Smooth muscle cell (in vitro differentiated cells): ENCODE measurements at regions not wholly inside any gene's neighbourhood (a gene's known extent, or its start where the extent isn't known, plus 50 kb on each side); places are given as distances from the start of the nearest gene placed in this dataset.

Source experiments
- DNase-seq: peaks from one replicate; lab custom pipeline; 2025; ENCODE audit not compliant: unreplicated experiment; lab: John Stamatoyannopoulos, UW
- H2AFZ ChIP-seq: fragments of 200-600 bp; sonication (generic); 2 replicates; pipeline ENCODE4 v1.6.0; 2016; ENCODE audit warnings: antibody characterized with exemption, low read depth, mild to moderate bottlenecking
- H3F3A ChIP-seq: fragments of 200-600 bp; sonication (generic); 2 replicates; pipeline ENCODE4 v1.6.0; 2017; ENCODE audit warnings: antibody characterized with exemption, low read depth
- H3K27ac ChIP-seq: fragments of 200-600 bp; sonication (generic); 2 replicates; pipeline ENCODE4 v1.5.1; 2016; ENCODE audit warnings: low read depth, mild to moderate bottlenecking
- H3K27me3 ChIP-seq: fragments of 200-600 bp; sonication (generic); 2 replicates; pipeline ENCODE4 v1.6.1; 2016; ENCODE audit warnings: low read depth, mild to moderate bottlenecking
- H3K36me3 ChIP-seq: fragments of 200-600 bp; sonication (generic); 2 replicates; pipeline ENCODE4 v1.5.1; 2016; ENCODE audit warnings: low read depth
- H3K4me1 ChIP-seq: fragments of 200-600 bp; sonication (generic); 2 replicates; pipeline ENCODE4 v1.5.1; 2016; ENCODE audit warnings: low read depth
- H3K4me2 ChIP-seq: fragments of 200-600 bp; sonication (generic); 2 replicates; pipeline ENCODE4 v1.6.0; 2016; ENCODE audit warnings: mild to moderate bottlenecking
- H3K4me3 ChIP-seq: fragments of 200-600 bp; sonication (generic); 2 replicates; pipeline ENCODE4 v1.5.1; 2016; ENCODE audit warnings: mild to moderate bottlenecking
- H3K79me2 ChIP-seq: fragments of 200-600 bp; sonication (generic); 2 replicates; pipeline ENCODE4 v1.6.0; 2016; ENCODE audit warnings: low read depth, mild to moderate bottlenecking
- H3K9ac ChIP-seq: fragments of 200-600 bp; sonication (generic); 2 replicates; pipeline ENCODE4 v1.6.0; 2016; ENCODE audit warnings: low read depth
- H3K9me3 ChIP-seq: fragments of 200-600 bp; sonication (generic); replicated peaks from 2 replicates; pipeline ENCODE4 v1.5.1; 2016; ENCODE audit warnings: low read depth
- H4K20me1 ChIP-seq: fragments of 200-600 bp; sonication (generic); 2 replicates; pipeline ENCODE4 v1.6.0; 2016; ENCODE audit warnings: low read depth
- WGBS: methylation state at CpG from one replicate; pipeline ENCODE4 v1.1.7; 2016; ENCODE audit warnings: low lambda C conversion rate; 5-methylcytosine and 5-hydroxymethylcytosine counted together
- TF ChIP-seq, protein P1 (sequence below): fragments of 200-600 bp; sonication (generic); IDR thresholded peaks from 2 replicates; pipeline ENCODE4 v1.5.1; 2017; ENCODE audit warnings: borderline replicate concordance, mild to moderate bottlenecking, antibody characterized with exemption; ENCODE audit not compliant: insufficient read depth, poor library complexity, severe bottlenecking

DNA sequence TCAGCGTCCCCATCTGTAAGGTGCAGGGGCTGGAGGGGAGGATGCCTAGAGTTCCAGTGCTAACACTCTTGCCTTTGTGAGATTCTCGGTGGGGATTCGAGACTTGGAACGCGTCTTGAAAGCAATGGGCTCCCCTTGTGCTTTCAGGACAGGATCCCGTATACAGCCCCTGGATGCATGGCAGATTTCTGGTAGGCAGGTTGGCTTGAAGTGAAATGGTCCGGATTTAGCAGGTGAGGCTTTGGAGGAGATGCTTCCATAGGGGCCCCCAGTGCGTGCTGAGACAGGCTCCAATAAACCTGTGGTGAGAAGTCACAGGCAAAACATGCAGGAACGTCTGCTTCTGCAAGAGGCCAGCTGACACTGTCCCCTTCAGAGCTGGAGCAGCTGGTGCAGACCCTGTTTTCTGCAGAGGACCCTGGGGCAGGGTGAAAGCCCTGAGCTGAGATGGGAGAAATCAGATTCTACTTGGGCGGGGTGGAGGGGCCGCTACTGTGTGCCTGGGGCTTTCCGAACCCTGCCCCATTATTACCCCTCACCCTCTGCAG lies 270.4 kb downstream of the PTPRU start:
- Histone ChIP-seq H3K27me3 (peaks cover 15% of the 10 kb centered on the region), H3K36me3 (no peaks in the 10 kb centered on the region), H3K27ac (no peak overlapping the region), H3K79me2 (no peaks in the 10 kb centered on the region), H2AFZ (no peak overlapping the region), H3K4me3 (no peak overlapping the region), H4K20me1 (no peaks in the 10 kb centered on the region), H3K4me1 (peaks cover 4% of the 10 kb centered on the region), H3K9me3 (no peaks in the 10 kb centered on the region), H3K4me2 (no peak overlapping the region), H3F3A (no peaks in the 10 kb centered on the region), H3K9ac (no peak overlapping the region)
- TF ChIP-seq, protein P1, sequence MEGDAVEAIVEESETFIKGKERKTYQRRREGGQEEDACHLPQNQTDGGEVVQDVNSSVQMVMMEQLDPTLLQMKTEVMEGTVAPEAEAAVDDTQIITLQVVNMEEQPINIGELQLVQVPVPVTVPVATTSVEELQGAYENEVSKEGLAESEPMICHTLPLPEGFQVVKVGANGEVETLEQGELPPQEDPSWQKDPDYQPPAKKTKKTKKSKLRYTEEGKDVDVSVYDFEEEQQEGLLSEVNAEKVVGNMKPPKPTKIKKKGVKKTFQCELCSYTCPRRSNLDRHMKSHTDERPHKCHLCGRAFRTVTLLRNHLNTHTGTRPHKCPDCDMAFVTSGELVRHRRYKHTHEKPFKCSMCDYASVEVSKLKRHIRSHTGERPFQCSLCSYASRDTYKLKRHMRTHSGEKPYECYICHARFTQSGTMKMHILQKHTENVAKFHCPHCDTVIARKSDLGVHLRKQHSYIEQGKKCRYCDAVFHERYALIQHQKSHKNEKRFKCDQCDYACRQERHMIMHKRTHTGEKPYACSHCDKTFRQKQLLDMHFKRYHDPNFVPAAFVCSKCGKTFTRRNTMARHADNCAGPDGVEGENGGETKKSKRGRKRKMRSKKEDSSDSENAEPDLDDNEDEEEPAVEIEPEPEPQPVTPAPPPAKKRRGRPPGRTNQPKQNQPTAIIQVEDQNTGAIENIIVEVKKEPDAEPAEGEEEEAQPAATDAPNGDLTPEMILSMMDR: no peak
- 75% methylated on average over 12 of the region's 12 CpGs for WGBS
- no peak for DNase-seq

DNA sequence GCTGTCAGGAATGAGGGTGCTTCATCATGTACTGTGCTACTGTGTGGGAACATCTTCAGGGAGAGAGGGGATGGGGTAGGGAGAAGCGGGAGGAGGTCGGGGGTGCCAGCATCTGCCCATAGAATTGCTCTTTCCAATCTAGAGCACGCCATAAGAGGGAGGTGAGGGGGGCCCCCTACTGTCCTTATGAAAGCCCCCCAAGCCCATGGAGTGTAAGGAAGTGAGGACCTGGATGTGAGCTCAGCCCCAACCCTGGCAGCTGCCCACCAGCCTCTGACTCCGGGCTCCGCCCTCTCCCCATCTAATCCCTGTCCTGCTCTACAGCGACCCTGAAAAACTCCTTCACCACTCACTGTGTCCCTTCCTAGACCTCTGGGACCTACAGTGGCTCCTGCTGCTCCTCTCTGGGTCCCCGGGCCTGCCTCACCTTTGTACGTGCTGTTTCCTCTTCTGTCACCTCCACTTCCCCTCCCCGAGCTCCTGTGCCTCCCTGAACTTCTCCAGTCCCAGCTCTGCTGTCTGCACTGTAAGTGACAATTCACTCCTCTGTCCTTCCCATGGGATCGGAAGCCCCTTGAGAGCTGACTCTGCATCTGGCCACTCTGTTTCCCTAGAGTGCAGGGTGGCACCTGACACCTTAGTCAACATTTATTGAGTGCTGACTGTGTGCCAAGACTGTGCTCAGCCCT lies 269.4 kb downstream of the PTPRU start:
- Histone ChIP-seq H3K4me1 (peaks cover 11% of the 10 kb centered on the region), H3K4me2 (no peak overlapping the region), H3K27me3 (peaks cover 15% of the 10 kb centered on the region), H2AFZ (no peak overlapping the region), H3K36me3 (no peaks in the 10 kb centered on the region), H3K79me2 (no peaks in the 10 kb centered on the region), H3K9me3 (no peaks in the 10 kb centered on the region), H4K20me1 (no peaks in the 10 kb centered on the region), H3K4me3 (no peak overlapping the region), H3F3A (no peaks in the 10 kb centered on the region), H3K27ac (no peak overlapping the region), H3K9ac (no peak overlapping the region)
- no peak for DNase-seq
- 86% methylated on average over 10 of the region's 10 CpGs for WGBS
- TF ChIP-seq, protein P1: no peak

DNA sequence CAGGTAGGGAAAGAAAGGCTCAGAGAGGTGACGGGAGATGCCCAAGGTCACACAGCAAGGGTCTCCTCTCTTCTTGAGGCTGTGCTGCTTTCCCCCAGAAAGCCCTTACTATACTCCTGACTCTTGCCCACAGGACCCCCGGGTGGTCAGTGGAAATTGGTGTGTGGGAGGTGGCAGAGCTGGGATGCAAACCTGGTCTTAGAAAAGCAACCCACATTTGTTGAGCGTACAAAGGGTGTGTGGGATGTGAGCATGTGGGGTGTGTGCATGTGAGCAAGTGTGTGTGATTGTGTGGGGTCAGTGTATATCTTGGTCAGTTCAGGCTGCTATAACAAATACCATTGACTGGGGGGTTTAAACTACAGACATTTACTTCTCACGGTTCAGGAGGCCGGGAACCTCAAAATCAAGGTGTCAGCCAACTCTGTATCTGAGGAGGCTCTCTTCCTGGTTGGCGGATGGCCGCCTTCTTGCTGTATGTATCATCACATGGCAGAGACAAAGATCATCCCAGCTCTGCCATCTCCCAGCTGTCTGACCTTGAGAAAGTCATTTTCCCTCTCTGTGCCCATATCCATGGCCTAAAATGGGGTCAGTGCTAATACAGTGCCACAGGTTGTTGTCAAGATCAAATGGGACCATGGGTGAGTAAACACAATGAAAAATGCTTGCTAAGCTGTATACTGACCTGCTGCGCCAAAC lies 268.5 kb downstream of the PTPRU start:
- Histone ChIP-seq H2AFZ (no peak overlapping the region), H3K4me3 (no peak overlapping the region), H3K27ac (no peak overlapping the region), H3K27me3 (peaks cover 11% of the 10 kb centered on the region), H3K4me1 (peaks cover 13% of the 10 kb centered on the region), H3K9ac (no peak overlapping the region), H3K36me3 (no peaks in the 10 kb centered on the region), H4K20me1 (no peaks in the 10 kb centered on the region), H3K9me3 (no peaks in the 10 kb centered on the region), H3F3A (no peaks in the 10 kb centered on the region), H3K4me2 (no peak overlapping the region), H3K79me2 (no peaks in the 10 kb centered on the region)
- TF ChIP-seq, protein P1: no peak
- 93% methylated on average over 8 of the region's 8 CpGs for WGBS
- DNase-seq: no peak
